ENCODE measurements at regions not wholly inside any gene's neighbourhood (a gene's known extent, or its start where the extent isn't known, plus 50 kb on each side); places are given as distances from the start of the nearest gene placed in this dataset.

GRCh38 chr2:194323740-194324139, 1333.3 kb upstream of the SLC39A10 start (continued):
- no peak for TF ChIP-seq EZH2 (IDR thresholded peaks at IDR 0.05; ENCODE audit: low read depth, low read length, severe bottlenecking)
- TF ChIP-seq ASH2L (IDR thresholded peaks at IDR 0.05; ENCODE audit: low read length), result no peak
- TF ChIP-seq E2F6 (IDR thresholded peaks at IDR 0.05), result no peak
- TF ChIP-seq CHD1 (IDR thresholded peaks at IDR 0.05; ENCODE audit: low read depth, low read length), result no peak
- no peak for TF ChIP-seq SP2 (IDR thresholded peaks at IDR 0.05; ENCODE audit: low read length)
- TF ChIP-seq MAX (IDR thresholded peaks at IDR 0.05), result no peak
- TF ChIP-seq TCF12 (IDR thresholded peaks at IDR 0.05; ENCODE audit: low read depth, low read length), result no peak
- TF ChIP-seq RXRA (IDR thresholded peaks at IDR 0.05; ENCODE audit: insufficient read depth, low read depth, low read length), result no peak
